GM12878 (cell line): ENCODE measurements at regions not wholly inside any gene's neighbourhood (a gene's known extent, or its start where the extent isn't known, plus 50 kb on each side); places are given as distances from the start of the nearest gene placed in this dataset.
A peak's percentile ranks its signal among the peaks of the same experiment; 100 is the strongest.

Experiments
- ASH2L ChIP-seq: fragments of 300-600, 200-600 bp; sonication (generic); IDR thresholded peaks from 2 replicates; pipeline ENCODE4 v1.6.1; 2017; ENCODE audit warnings: low read depth, mild to moderate bottlenecking, borderline replicate concordance
- ATF3 ChIP-seq: IDR thresholded peaks from 2 replicates; pipeline ENCODE4 v1.6.1; 2011; ENCODE audit warnings: low read depth, mild to moderate bottlenecking, low read length, moderate library complexity, borderline replicate concordance; ENCODE audit errors: extremely low read depth
- CBFB ChIP-seq: IDR thresholded peaks from 2 replicates; pipeline ENCODE4 v1.6.1; 2016; ENCODE audit warnings: antibody characterized with exemption, low read depth
- CHD1 ChIP-seq: IDR thresholded peaks from 2 replicates; pipeline ENCODE4 v1.6.1; 2012; ENCODE audit warnings: low read depth, low read length, improper control_type of control experiment
- EGR1 ChIP-seq, 2 experiments: IDR thresholded peaks; 1 replicate in 1 of 2; 2 replicates in 1 of 2; pipeline ENCODE4 v1.6.1; 2011 to 2012; ENCODE audit warnings: low read depth in 2 of 2, low read length in 2 of 2, borderline replicate concordance in 1 of 2, mild to moderate bottlenecking in 1 of 2, moderate library complexity in 1 of 2
- HSF1 ChIP-seq: fragments of 150-350 bp; IDR thresholded peaks from 2 replicates; pipeline ENCODE4 v1.6.1; 2014; ENCODE audit warnings: mild to moderate bottlenecking, low read depth, low read length
- NFYA ChIP-seq: IDR thresholded peaks from 2 replicates; pipeline ENCODE4 v1.6.1; 2011; ENCODE audit warnings: low read depth, mild to moderate bottlenecking, low read length, improper control_type of control experiment, borderline replicate concordance
- NR2F1 ChIP-seq: fragments of 450-650 bp; conservative IDR thresholded peaks from 2 replicates; pipeline ENCODE4 v1.6.1; 2017; ENCODE audit warnings: mild to moderate bottlenecking
- PAX8 ChIP-seq: fragments of 450-650 bp; IDR thresholded peaks from 2 replicates; pipeline ENCODE4 v1.6.1; 2017; ENCODE audit warnings: mild to moderate bottlenecking, moderate library complexity
- RFX5 ChIP-seq: IDR thresholded peaks from 2 replicates; pipeline ENCODE4 v1.6.1; 2011; ENCODE audit warnings: low read depth, low read length, improper control_type of control experiment
- SIX5 ChIP-seq: IDR thresholded peaks from 2 replicates; pipeline ENCODE4 v1.6.1; 2011; ENCODE audit warnings: mild to moderate bottlenecking, low read depth, low read length, moderate library complexity; ENCODE audit not compliant: severe bottlenecking
- SKIL ChIP-seq: fragments of 450-650 bp; IDR thresholded peaks from 2 replicates; pipeline ENCODE4 v1.6.1; 2017; ENCODE audit warnings: mild to moderate bottlenecking, low read depth, inconsistent platforms; ENCODE audit not compliant: poor library complexity, severe bottlenecking
- SMARCA5 ChIP-seq: fragments of 450-650 bp; IDR thresholded peaks from 2 replicates; pipeline ENCODE4 v1.6.1; 2017; ENCODE audit warnings: mild to moderate bottlenecking
- SREBF2 ChIP-seq: IDR thresholded peaks from 2 replicates; pipeline ENCODE4 v1.6.1; 2012; ENCODE audit warnings: mild to moderate bottlenecking, low read length
- SRF ChIP-seq, 2 experiments: IDR thresholded peaks; 2 replicates each; pipeline ENCODE4 v1.6.1; 2011; ENCODE audit warnings: low read depth in 2 of 2, low read length in 2 of 2, mild to moderate bottlenecking in 1 of 2, moderate library complexity in 1 of 2
- SUPT20H ChIP-seq: IDR thresholded peaks from 2 replicates; pipeline ENCODE4 v1.6.1; 2011; ENCODE audit warnings: low read depth, mild to moderate bottlenecking, low read length, moderate library complexity, borderline replicate concordance; ENCODE audit not compliant: control insufficient read depth
- SUZ12 ChIP-seq: fragments of 200-600 bp; sonication (generic); IDR thresholded peaks from one replicate; pipeline ENCODE4 v1.6.1; 2018; ENCODE audit warnings: antibody characterized with exemption, mild to moderate bottlenecking; ENCODE audit not compliant: unreplicated experiment
- TARDBP ChIP-seq: IDR thresholded peaks from 2 replicates; pipeline ENCODE4 v1.6.1; 2016; ENCODE audit warnings: borderline replicate concordance
- TBL1XR1 ChIP-seq: IDR thresholded peaks from 2 replicates; pipeline ENCODE4 v1.6.1; 2012; ENCODE audit warnings: low read depth, low read length, improper control_type of control experiment
- TCF7 ChIP-seq: IDR thresholded peaks from 2 replicates; pipeline ENCODE4 v1.6.1; 2014; ENCODE audit warnings: antibody characterized with exemption, borderline replicate concordance
- ZBTB33 ChIP-seq: fragments of 450-650 bp; IDR thresholded peaks from 2 replicates; pipeline ENCODE4 v1.6.1; 2017; ENCODE audit warnings: mild to moderate bottlenecking
- ZNF384 ChIP-seq: IDR thresholded peaks from 2 replicates; pipeline ENCODE4 v1.6.1; 2012; ENCODE audit warnings: low read depth, mild to moderate bottlenecking, low read length, improper control_type of control experiment, borderline replicate concordance
- ZSCAN29 ChIP-seq: fragments of 450-650 bp; IDR thresholded peaks from 2 replicates; pipeline ENCODE4 v1.6.1; 2017; ENCODE audit warnings: mild to moderate bottlenecking, moderate library complexity

- TF ChIP-seq SREBF2: no peak
- no peak for TF ChIP-seq CHD1
- TF ChIP-seq RFX5: no peak
- TF ChIP-seq TCF7: no peak
- no peak for TF ChIP-seq PAX8
- no peak for TF ChIP-seq CBFB
- no peak for TF ChIP-seq TBL1XR1
- 0 out of 2 replicates have a peak, but pooled peaks have one; percentile 40 for TF ChIP-seq NR2F1
- peak; percentile 36; the same call in 1 of the 2 replicates for TF ChIP-seq SMARCA5
- no peak for TF ChIP-seq ZBTB33
- no peak for TF ChIP-seq SIX5
- no peak for TF ChIP-seq TARDBP
- no peak for TF ChIP-seq NFYA
- TF ChIP-seq SUPT20H: no peak
- no peak for TF ChIP-seq ASH2L
- no peak for TF ChIP-seq ZNF384
- no peak for TF ChIP-seq HSF1
- TF ChIP-seq EGR1 (IDR thresholded peaks at IDR 0.05; ENCODE audit: borderline replicate concordance in 1 of 2, low read depth in 2 of 2, low read length in 2 of 2): peak in 1 of 2 experiments; percentile 85; a peak in 1 of 3 replicates
- TF ChIP-seq SKIL: no peak
- no peak for TF ChIP-seq ATF3
- TF ChIP-seq SRF (IDR thresholded peaks at IDR 0.05; ENCODE audit: low read depth in 2 of 2, low read length in 2 of 2): 0 out of 4 replicates have a peak, but pooled peaks of 1 of the 2 experiments have one; percentile 41
- TF ChIP-seq ZSCAN29: no peak
- no peak for TF ChIP-seq SUZ12
Measured at GRCh38 chr2:144332356-144333142, 187.4 kb downstream of the ZEB2 start (continued).
